H1 (cell line): ENCODE measurements at regions not wholly inside any gene's neighbourhood (a gene's known extent, or its start where the extent isn't known, plus 50 kb on each side); places are given as distances from the start of the nearest gene placed in this dataset.

ENCODE experiments used
- CTCF ChIA-PET: fragments of 300-600 bp; sonication (Branson Sonifier 250); formaldehyde crosslinking; loops from one replicate; lab custom pipeline; 2021; ENCODE audit not compliant: partially characterized antibody; lab: Charles Lee
- POLR2A ChIA-PET: fragments of 300-600 bp; sonication (Branson Sonifier 250); formaldehyde crosslinking; loops from one replicate; lab custom pipeline; 2021; ENCODE audit warnings: inconsistent platforms; ENCODE audit not compliant: partially characterized antibody; lab: Charles Lee
- DNase-seq, 2 experiments: peaks; one replicate each; pipeline versions ENCODE4 v3.0.0 to v3.0.0-alpha.2; 2010 to 2022; ENCODE audit warnings: low spot score in 2 of 2, low read depth in 1 of 2, mixed read lengths in 1 of 2
- FAIRE-seq: peaks from 2 replicates; lab custom pipeline; 2011; peaks lifted over from hg19 to GRCh38; lab: Jason Lieb, UNC
- H2AFZ ChIP-seq: 2 replicates; pipeline ENCODE4 v1.8.1; 2012; ENCODE audit warnings: low read length, inconsistent platforms
- H2AK5ac ChIP-seq: 2 replicates; pipeline ENCODE4 v1.6.1; 2013; ENCODE audit warnings: low read depth, low read length
- H2BK120ac ChIP-seq: replicated peaks from 2 replicates; pipeline ENCODE3; 2013; ENCODE audit warnings: low read depth, low read length, inconsistent platforms
- H2BK12ac ChIP-seq: 2 replicates; pipeline ENCODE4 v1.6.1; 2013; ENCODE audit warnings: low read depth, low read length
- H2BK15ac ChIP-seq: 2 replicates; pipeline ENCODE4 v1.6.1; 2013; ENCODE audit warnings: low read length
- H2BK20ac ChIP-seq: 2 replicates; pipeline ENCODE4 v1.6.1; 2013; ENCODE audit warnings: low read length
- H2BK5ac ChIP-seq: 2 replicates; pipeline ENCODE4 v1.6.1; 2013; ENCODE audit warnings: low read depth, low read length
- H3K14ac ChIP-seq: 2 replicates; pipeline ENCODE4 v1.6.1; 2013; ENCODE audit warnings: inconsistent platforms; ENCODE audit not compliant: insufficient read length
- H3K18ac ChIP-seq: 2 replicates; pipeline ENCODE4 v1.6.1; 2013; ENCODE audit warnings: low read length; ENCODE audit errors: extremely low read depth
- H3K23ac ChIP-seq: 2 replicates; pipeline ENCODE4 v1.6.1; 2013; ENCODE audit warnings: inconsistent platforms; ENCODE audit not compliant: insufficient read length
- H3K23me2 ChIP-seq: 2 replicates; pipeline ENCODE4 v1.6.1; 2013; ENCODE audit warnings: low read depth, low read length
- H3K27ac ChIP-seq: 2 replicates; pipeline ENCODE4 v1.6.1; 2011; ENCODE audit warnings: low read depth, low read length, inconsistent platforms
- H3K27me3 ChIP-seq, 4 experiments: replicated peaks in 1 of 4; 1 replicate in 1 of 4; 2 replicates in 3 of 4; pipeline versions ENCODE4 v1.6.1 to v1.8.1; 2011 to 2013; ENCODE audit warnings: low read length in 3 of 4, mild to moderate bottlenecking in 3 of 4, inconsistent platforms in 2 of 4, mixed read lengths in 2 of 4, moderate library complexity in 1 of 4; ENCODE audit not compliant: control insufficient read depth in 3 of 4, insufficient read depth in 3 of 4; ENCODE audit errors: extremely low read depth in 1 of 4
- H3K36me3 ChIP-seq, 4 experiments: 2 replicates each; pipeline versions ENCODE4 v1.6.1 to v1.8.1; 2011 to 2013; ENCODE audit warnings: mild to moderate bottlenecking in 4 of 4, low read length in 3 of 4, moderate library complexity in 2 of 4, control low read depth in 1 of 4, inconsistent platforms in 1 of 4; ENCODE audit not compliant: insufficient read depth in 4 of 4, control insufficient read depth in 2 of 4
- H3K4ac ChIP-seq: replicated peaks from 2 replicates; pipeline ENCODE3; 2013; ENCODE audit warnings: low read length, low read depth, mixed read lengths, inconsistent platforms; ENCODE audit not compliant: insufficient read length
- H3K4me1 ChIP-seq, 4 experiments: replicated peaks in 1 of 4; 1 replicate in 1 of 4; 2 replicates in 3 of 4; pipeline versions ENCODE4 v1.6.1 to v1.8.1; 2011 to 2013; ENCODE audit warnings: low read length in 3 of 4, inconsistent platforms in 2 of 4, mixed read lengths in 1 of 4; ENCODE audit not compliant: insufficient read depth in 4 of 4, control insufficient read depth in 3 of 4
- H3K4me2 ChIP-seq, 2 experiments: 2 replicates each; pipeline versions ENCODE4 v1.6.1 to v1.8.1; 2011 to 2013; ENCODE audit warnings: low read depth in 2 of 2, low read length in 2 of 2, control low read depth in 1 of 2, inconsistent platforms in 1 of 2, mild to moderate bottlenecking in 1 of 2; ENCODE audit not compliant: insufficient read depth in 1 of 2
- H3K4me3 ChIP-seq, 4 experiments: fragments of 200-600, 300-600 bp in 1 of 4; sonication (generic), shearing (Covaris generic), sonication (Bioruptor Twin) in 1 of 4; 2 replicates each; pipeline versions ENCODE4 v1.5.1 to v1.8.1; 2011 to 2016; ENCODE audit warnings: low read length in 4 of 4, low read depth in 3 of 4, control low read depth in 2 of 4, inconsistent platforms in 2 of 4, mild to moderate bottlenecking in 2 of 4, mixed read lengths in 1 of 4, moderate library complexity in 1 of 4; ENCODE audit not compliant: insufficient read depth in 2 of 4; ENCODE audit errors: extremely low read depth in 1 of 4
- H3K56ac ChIP-seq: replicated peaks from 2 replicates; pipeline ENCODE3; 2013; ENCODE audit warnings: low read depth, mild to moderate bottlenecking, mixed read lengths, low read length, inconsistent platforms; ENCODE audit not compliant: insufficient read length
- H3K79me1 ChIP-seq: 2 replicates; pipeline ENCODE4 v1.6.1; 2013; ENCODE audit warnings: low read depth, low read length, control low read depth
- H3K79me2 ChIP-seq, 2 experiments: 2 replicates each; pipeline versions ENCODE4 v1.6.1 to v1.8.1; 2012 to 2013; ENCODE audit warnings: low read length in 2 of 2, mild to moderate bottlenecking in 2 of 2, inconsistent platforms in 1 of 2; ENCODE audit not compliant: insufficient read depth in 2 of 2, control insufficient read depth in 1 of 2
- H3K9ac ChIP-seq, 4 experiments: replicated peaks in 1 of 4; 1 replicate in 1 of 4; 2 replicates in 3 of 4; pipeline versions ENCODE4 v1.6.1 to v1.8.1; 2011 to 2013; ENCODE audit warnings: low read depth in 3 of 4, low read length in 3 of 4, control low read depth in 2 of 4, mild to moderate bottlenecking in 2 of 4, moderate library complexity in 2 of 4, inconsistent platforms in 1 of 4; ENCODE audit errors: extremely low read depth in 1 of 4
- H3K9me3 ChIP-seq, 2 experiments: 2 replicates each; pipeline versions ENCODE4 v1.6.1 to v1.8.1; 2012 to 2013; ENCODE audit warnings: mild to moderate bottlenecking in 2 of 2, moderate library complexity in 2 of 2, control low read depth in 1 of 2, inconsistent platforms in 1 of 2, low read depth in 1 of 2, low read length in 1 of 2, mixed read lengths in 1 of 2; ENCODE audit not compliant: insufficient read depth in 2 of 2
- H4K20me1 ChIP-seq, 2 experiments: replicated peaks in 1 of 2; 2 replicates each; pipeline versions ENCODE3 to v1.8.1; 2011 to 2013; ENCODE audit warnings: inconsistent platforms in 2 of 2, low read length in 2 of 2, mild to moderate bottlenecking in 1 of 2; ENCODE audit not compliant: insufficient read depth in 2 of 2, control insufficient read depth in 1 of 2
- H4K5ac ChIP-seq: 2 replicates; pipeline ENCODE4 v1.6.1; 2013; ENCODE audit warnings: low read length, low read depth, mixed read lengths, inconsistent platforms; ENCODE audit not compliant: insufficient read length
- H4K8ac ChIP-seq: 2 replicates; pipeline ENCODE4 v1.8.0; 2013; ENCODE audit warnings: mild to moderate bottlenecking, moderate library complexity, low read length, inconsistent platforms; ENCODE audit not compliant: insufficient read depth; ENCODE audit errors: extremely low read depth
- H4K91ac ChIP-seq: replicated peaks from 2 replicates; pipeline ENCODE3; 2013; ENCODE audit warnings: low read length, mixed read lengths, inconsistent platforms; ENCODE audit not compliant: insufficient read length
- CEBPB ChIP-seq: IDR thresholded peaks from 2 replicates; pipeline ENCODE4 v1.6.1; 2012; ENCODE audit warnings: low read depth, low read length
- CREB1 ChIP-seq: IDR thresholded peaks from 2 replicates; pipeline ENCODE4 v1.6.1; 2012; ENCODE audit warnings: inconsistent platforms
- GTF2F1 ChIP-seq: IDR thresholded peaks from 2 replicates; pipeline ENCODE4 v1.6.1; 2012; ENCODE audit warnings: low read depth, low read length, improper control_type of control experiment, borderline replicate concordance
- KDM1A ChIP-seq: fragments of 200-600, 300-600 bp; sonication (generic); IDR thresholded peaks from 2 replicates; pipeline ENCODE4 v1.7.1; 2016; ENCODE audit warnings: mild to moderate bottlenecking, low read length, borderline replicate concordance
- KDM4A ChIP-seq: IDR thresholded peaks from one replicate; pipeline ENCODE4 v1.7.1; 2012; ENCODE audit warnings: low read depth, mild to moderate bottlenecking, moderate library complexity, low read length, inconsistent platforms; ENCODE audit not compliant: severe bottlenecking
- POLR2A ChIP-seq, 2 experiments: IDR thresholded peaks; 1 replicate in 1 of 2; 2 replicates in 1 of 2; pipeline ENCODE4 v1.6.1; 2011; ENCODE audit warnings: low read depth in 2 of 2, low read length in 2 of 2, mild to moderate bottlenecking in 2 of 2; ENCODE audit errors: control extremely low read depth in 1 of 2
- POLR2AphosphoS5 ChIP-seq: IDR thresholded peaks from 2 replicates; pipeline ENCODE4 v1.6.1; 2011; ENCODE audit warnings: low read depth, low read length
- RFX5 ChIP-seq: IDR thresholded peaks from 2 replicates; pipeline ENCODE4 v1.6.1; 2011; ENCODE audit warnings: low read depth, low read length, improper control_type of control experiment, borderline replicate concordance
- SP4 ChIP-seq: IDR thresholded peaks from 2 replicates; pipeline ENCODE4 v1.6.1; 2012; ENCODE audit warnings: low read length, inconsistent platforms
- WGBS, 2 experiments: shearing (Covaris generic) in 1 of 2; methylation state at CpG; one replicate each; pipeline versions ENCODE4 v1.1.6 to v1.1.7; 2013 to 2015; ENCODE audit warnings: low lambda C conversion rate in 2 of 2, mixed read lengths in 2 of 2, inconsistent platforms in 1 of 2, low coverage in 1 of 2, missing lambda C conversion rate in 1 of 2; ENCODE audit not compliant: insufficient replicate concordance in 2 of 2, insufficient coverage in 1 of 2, insufficient read length in 1 of 2; ENCODE audit errors: extremely low coverage in 1 of 2, missing lambda C conversion rate in 1 of 2; 5-methylcytosine and 5-hydroxymethylcytosine counted together

DNA sequence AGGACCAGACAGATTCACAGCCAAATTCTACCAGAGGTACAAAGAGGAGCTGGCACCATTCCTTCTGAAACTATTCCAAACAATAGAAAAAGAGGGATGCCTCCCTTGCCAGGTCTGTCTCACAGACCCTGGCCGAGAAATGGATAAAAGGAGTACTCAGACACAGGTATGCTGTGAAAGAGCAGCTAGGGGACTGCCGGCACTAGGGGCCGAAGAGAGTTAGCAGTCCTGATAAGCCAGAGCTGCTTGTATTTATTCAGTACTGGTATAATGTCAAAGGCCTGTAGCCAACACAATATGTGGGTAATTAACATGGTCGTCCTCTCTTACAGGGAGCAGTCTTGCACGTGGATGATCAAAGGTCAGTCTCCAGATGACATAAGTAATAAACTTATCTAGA lies 1042.1 kb upstream of the LCORL start:
- Histone ChIP-seq H4K91ac (no peak overlapping the region), H3K9ac (no peak overlapping the region), H2BK5ac (no peak overlapping the region), H4K5ac (no peak overlapping the region), H3K36me3 (no peaks in the 10 kb centered on the region), H2AFZ (no peak overlapping the region), H3K27ac (no peak overlapping the region), H3K23me2 (no peaks in the 10 kb centered on the region), H3K4me3 (no peak overlapping the region), H2BK15ac (no peak overlapping the region), H2BK12ac (no peak overlapping the region), H3K18ac (no peak overlapping the region), H3K79me1 (no peaks in the 10 kb centered on the region), H3K27me3 (no peaks in the 10 kb centered on the region), H3K4me2 (no peak overlapping the region), H3K23ac (no peak overlapping the region), H2BK120ac (no peak overlapping the region), H4K8ac (no peak overlapping the region), H3K14ac (no peak overlapping the region), H3K4ac (no peak overlapping the region), H3K4me1 (no peaks in the 10 kb centered on the region), H2BK20ac (no peak overlapping the region), H3K79me2 (no peaks in the 10 kb centered on the region), H3K9me3 (peaks cover 6 to 8% of the 10 kb centered on the region in 2 experiments; a peak in 2 of 4 replicates), H3K56ac (no peak overlapping the region), H4K20me1 (no peaks in the 10 kb centered on the region), H2AK5ac (no peak overlapping the region)
- ChIA-PET CTCF (no interaction called here), POLR2A (no interaction called here)
- no peak for DNase-seq
- no peak for FAIRE-seq
- WGBS, 2 experiments, result 88% methylated on average over 5 of the region's 5 CpGs; no CpG with 5 or more reads in 1 of the 2 experiments
- TF ChIP-seq SP4, result no peak
- no peak for TF ChIP-seq KDM4A
- no peak for TF ChIP-seq GTF2F1
- TF ChIP-seq POLR2A (IDR thresholded peaks at IDR 0.05; ENCODE audit: control extremely low read depth in 1 of 2, low read depth in 2 of 2, low read length in 2 of 2), result no peak
- no peak for TF ChIP-seq CREB1
- TF ChIP-seq RFX5, result no peak
- TF ChIP-seq POLR2AphosphoS5, result no peak
- TF ChIP-seq CEBPB, result no peak
- TF ChIP-seq KDM1A, result no peak
